COLO829 (cell line): ENCODE measurements at regions not wholly inside any gene's neighbourhood (a gene's known extent, or its start where the extent isn't known, plus 50 kb on each side); places are given as distances from the start of the nearest gene placed in this dataset.

ENCODE experiments used
- DNase-seq: peaks from one replicate; pipeline ENCODE4 v3.0.0; 2012; ENCODE audit warnings: low spot score

- DNase-seq = no peak
Measured at GRCh38 chr5:109532773-109533364, 123.1 kb upstream of the PJA2 start.

GRCh38 chr5:109531262-109531661, 121.5 kb upstream of the PJA2 start:
- DNase-seq = no peak

GRCh38 chr5:109529987-109530386, 120.2 kb upstream of the PJA2 start:
- no peak for DNase-seq

- DNase-seq = no peak
Measured at GRCh38 chr5:109529520-109529919, 119.7 kb upstream of the PJA2 start.

- no peak for DNase-seq
Measured at GRCh38 chr5:109524555-109524954, 114.8 kb upstream of the PJA2 start.

GRCh38 chr5:109524026-109524425, 114.3 kb upstream of the PJA2 start:
- DNase-seq = no peak

GRCh38 chr5:109522404-109522803, 112.6 kb upstream of the PJA2 start:
- DNase-seq = no peak

- DNase-seq = no peak
Measured at GRCh38 chr5:109519416-109519815, 109.6 kb upstream of the PJA2 start.

- no peak for DNase-seq
Measured at GRCh38 chr5:109516390-109516789, 106.6 kb upstream of the PJA2 start.

- no peak for DNase-seq
Measured at GRCh38 chr5:109511980-109512734, 102.4 kb upstream of the PJA2 start.

GRCh38 chr5:109506556-109506955, 96.8 kb upstream of the PJA2 start:
- DNase-seq = no peak

- no peak for DNase-seq
Measured at GRCh38 chr5:109496112-109496511, 86.3 kb upstream of the PJA2 start.

- DNase-seq = no peak
Measured at GRCh38 chr5:109487753-109488420, 78.1 kb upstream of the PJA2 start.

GRCh38 chr5:109486200-109486804, 76.5 kb upstream of the PJA2 start:
- no peak for DNase-seq

GRCh38 chr5:109485030-109485429, 75.3 kb upstream of the PJA2 start:
- no peak for DNase-seq

- DNase-seq = no peak
Measured at GRCh38 chr5:109484597-109484996, 74.8 kb upstream of the PJA2 start.

- no peak for DNase-seq
Measured at GRCh38 chr5:109483395-109483971, 73.7 kb upstream of the PJA2 start.

GRCh38 chr5:109482748-109483147, 73.0 kb upstream of the PJA2 start:
- DNase-seq = no peak

- DNase-seq = no peak
Measured at GRCh38 chr5:109479260-109479860, 69.6 kb upstream of the PJA2 start.

- no peak for DNase-seq
Measured at GRCh38 chr5:109478830-109479229, 69.1 kb upstream of the PJA2 start.

GRCh38 chr5:109476292-109476691, 66.5 kb upstream of the PJA2 start:
- DNase-seq = no peak
